Choroid plexus epithelial cell (primary cell): ENCODE measurements at regions not wholly inside any gene's neighbourhood (a gene's known extent, or its start where the extent isn't known, plus 50 kb on each side); places are given as distances from the start of the nearest gene placed in this dataset.

ENCODE experiments used
- DNase-seq: peaks from one replicate; pipeline ENCODE4 v3.0.0-alpha.2; 2010; ENCODE audit warnings: low read depth
- H3K4me3 ChIP-seq: 2 replicates; pipeline ENCODE4 v1.5.1; 2011; ENCODE audit warnings: low read depth, mild to moderate bottlenecking, control low read depth, low read length, moderate library complexity
- TF ChIP-seq, protein P1 (sequence below): conservative IDR thresholded peaks from 2 replicates; pipeline ENCODE4 v1.5.1; 2011; ENCODE audit warnings: low read depth, mild to moderate bottlenecking, control low read depth, inconsistent platforms, low read length, moderate library complexity

DNA sequence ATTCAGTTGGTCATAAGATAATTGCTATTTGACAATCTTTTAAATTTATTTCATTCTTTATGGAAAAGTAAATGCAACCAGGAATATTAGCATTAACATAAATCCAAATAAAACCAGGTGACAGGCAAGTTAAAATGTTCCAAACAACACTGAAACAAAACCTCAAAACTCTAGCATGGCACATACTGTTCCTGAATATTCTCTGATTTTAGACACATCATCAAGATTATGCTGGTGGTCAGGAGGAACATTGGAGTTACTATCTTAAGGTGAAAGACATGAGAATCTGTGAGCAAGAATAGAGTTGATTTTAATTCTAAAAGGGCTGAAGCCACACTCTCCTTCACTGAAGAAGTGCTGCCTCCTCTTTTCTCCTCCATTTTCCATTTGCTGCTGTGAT, 421.0 kb upstream of the THBS1 start:
- H3K4me3 ChIP-seq: no peak overlapping the region
- DNase-seq: no peak
- TF ChIP-seq, protein P1, sequence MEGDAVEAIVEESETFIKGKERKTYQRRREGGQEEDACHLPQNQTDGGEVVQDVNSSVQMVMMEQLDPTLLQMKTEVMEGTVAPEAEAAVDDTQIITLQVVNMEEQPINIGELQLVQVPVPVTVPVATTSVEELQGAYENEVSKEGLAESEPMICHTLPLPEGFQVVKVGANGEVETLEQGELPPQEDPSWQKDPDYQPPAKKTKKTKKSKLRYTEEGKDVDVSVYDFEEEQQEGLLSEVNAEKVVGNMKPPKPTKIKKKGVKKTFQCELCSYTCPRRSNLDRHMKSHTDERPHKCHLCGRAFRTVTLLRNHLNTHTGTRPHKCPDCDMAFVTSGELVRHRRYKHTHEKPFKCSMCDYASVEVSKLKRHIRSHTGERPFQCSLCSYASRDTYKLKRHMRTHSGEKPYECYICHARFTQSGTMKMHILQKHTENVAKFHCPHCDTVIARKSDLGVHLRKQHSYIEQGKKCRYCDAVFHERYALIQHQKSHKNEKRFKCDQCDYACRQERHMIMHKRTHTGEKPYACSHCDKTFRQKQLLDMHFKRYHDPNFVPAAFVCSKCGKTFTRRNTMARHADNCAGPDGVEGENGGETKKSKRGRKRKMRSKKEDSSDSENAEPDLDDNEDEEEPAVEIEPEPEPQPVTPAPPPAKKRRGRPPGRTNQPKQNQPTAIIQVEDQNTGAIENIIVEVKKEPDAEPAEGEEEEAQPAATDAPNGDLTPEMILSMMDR: no peak

DNA sequence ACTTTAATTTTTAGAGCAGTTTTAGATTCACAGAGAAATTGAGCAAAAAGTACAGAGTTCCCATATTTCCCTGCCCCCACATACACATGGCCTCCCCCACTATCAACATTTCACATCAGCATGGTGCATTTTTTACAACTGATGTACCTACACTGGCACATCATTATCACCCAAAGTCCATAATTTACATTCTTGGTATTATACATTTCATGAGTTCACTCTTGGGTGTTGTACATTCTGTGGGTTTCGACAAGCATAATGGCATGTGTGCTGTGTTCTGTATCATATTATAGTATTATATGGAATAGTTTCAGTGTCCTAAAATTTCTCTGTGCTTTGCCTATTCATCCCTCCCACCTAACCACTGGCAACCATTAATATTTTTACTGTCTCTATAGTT, 419.8 kb upstream of the THBS1 start:
- DNase-seq: no peak
- H3K4me3 ChIP-seq: no peak overlapping the region
- TF ChIP-seq, protein P1: no peak

DNA sequence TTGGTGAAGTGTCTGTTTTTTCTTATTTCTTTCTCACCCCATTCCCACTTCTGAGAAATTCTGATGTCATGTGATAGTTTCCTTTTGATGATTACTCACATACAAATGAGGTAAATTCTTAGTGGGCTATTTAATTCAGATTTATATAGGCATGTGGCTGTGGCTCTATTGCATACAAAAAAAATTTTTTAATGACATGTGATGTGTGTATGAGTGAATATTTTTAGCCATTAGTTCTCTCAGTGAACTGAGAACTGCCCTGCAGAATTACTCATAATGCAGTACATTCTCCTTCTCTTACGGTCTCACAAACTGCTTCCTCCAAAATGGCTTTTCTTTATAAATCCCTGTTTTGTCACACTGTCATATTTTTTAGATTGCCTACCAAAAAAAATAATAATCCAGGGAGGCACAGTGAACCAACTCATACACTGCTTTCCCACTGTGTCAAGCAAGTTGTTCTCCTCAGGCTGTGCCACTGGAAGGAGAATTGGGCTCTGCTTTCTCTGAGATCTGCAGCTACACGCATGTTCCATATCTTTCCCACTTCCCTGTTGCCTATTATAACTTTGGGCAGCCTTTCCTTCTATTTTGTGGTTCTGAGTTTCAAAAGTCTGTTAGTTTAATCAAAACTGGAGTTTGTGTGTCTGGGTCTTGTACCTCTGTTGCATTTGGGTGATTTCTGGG, 415.7 kb upstream of the THBS1 start:
- peak; percentile 48 for DNase-seq
- TF ChIP-seq, protein P1: no peak
- H3K4me3 ChIP-seq: no peak overlapping the region

DNA sequence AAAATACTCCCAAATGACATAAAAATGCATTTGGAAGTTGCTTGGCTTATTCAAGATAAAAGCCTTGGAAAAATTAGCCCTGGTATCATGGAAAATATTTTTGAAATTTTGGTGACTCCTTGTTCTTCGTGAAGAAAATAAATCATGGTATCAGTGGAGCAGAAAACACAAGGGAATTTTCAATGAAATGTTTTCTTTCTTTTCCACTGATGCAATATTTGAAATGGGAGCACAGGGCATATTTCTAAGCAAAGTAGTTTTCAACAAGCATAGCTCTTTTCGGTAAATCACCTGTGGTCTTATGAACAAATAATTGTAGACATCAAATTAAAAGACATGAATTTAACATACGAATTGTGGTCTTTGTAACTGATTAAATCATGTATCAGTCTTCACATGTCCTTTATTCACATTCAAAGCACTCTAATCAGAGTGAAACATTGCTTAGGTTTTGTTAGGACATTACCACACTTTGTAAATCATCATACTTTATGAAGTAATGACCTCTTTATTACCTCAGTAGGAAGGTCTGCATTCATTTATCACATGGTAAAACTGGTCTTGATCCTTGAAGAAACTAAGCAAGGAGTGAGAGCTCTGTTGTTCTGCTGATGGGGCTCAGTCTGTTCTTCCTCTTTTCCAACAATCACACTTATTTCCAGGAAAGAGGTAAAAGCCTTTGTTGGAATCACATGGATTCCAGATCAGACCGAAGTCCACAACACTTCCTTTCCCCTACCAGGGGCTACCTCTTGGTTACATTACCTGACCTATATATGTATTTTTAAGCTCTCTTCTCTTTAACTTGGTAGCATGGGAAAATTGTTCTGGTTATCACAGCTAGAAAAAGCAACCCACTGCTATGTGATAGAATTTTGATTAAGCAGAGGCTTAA, 413.5 kb upstream of the THBS1 start:
- H3K4me3 ChIP-seq: no peak overlapping the region
- DNase-seq: no peak
- TF ChIP-seq, protein P1: no peak

DNA sequence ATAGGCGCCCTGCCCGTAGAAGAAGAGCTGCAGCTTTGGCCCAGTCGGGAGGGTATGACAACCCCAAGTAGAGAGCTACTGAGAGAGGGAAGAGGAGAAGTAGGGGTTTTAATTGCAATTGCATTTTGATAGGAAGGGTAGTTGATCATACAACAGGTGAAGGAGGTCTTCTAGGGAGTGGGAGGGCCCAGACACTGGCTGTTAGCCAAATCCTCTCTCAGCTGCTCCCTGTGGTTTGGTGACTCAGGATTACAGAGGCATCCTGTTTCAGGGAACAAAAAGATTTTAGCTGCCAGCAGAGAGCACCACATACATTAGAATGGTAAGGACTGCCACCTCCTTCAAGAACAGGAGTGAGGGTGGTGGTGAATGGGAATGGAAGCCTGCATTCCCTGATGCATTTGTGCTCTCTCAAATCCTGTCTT, 408.9 kb upstream of the THBS1 start:
- TF ChIP-seq, protein P1: peak; percentile 78
- no peak overlapping the region for H3K4me3 ChIP-seq
- peak; percentile 99 for DNase-seq

DNA sequence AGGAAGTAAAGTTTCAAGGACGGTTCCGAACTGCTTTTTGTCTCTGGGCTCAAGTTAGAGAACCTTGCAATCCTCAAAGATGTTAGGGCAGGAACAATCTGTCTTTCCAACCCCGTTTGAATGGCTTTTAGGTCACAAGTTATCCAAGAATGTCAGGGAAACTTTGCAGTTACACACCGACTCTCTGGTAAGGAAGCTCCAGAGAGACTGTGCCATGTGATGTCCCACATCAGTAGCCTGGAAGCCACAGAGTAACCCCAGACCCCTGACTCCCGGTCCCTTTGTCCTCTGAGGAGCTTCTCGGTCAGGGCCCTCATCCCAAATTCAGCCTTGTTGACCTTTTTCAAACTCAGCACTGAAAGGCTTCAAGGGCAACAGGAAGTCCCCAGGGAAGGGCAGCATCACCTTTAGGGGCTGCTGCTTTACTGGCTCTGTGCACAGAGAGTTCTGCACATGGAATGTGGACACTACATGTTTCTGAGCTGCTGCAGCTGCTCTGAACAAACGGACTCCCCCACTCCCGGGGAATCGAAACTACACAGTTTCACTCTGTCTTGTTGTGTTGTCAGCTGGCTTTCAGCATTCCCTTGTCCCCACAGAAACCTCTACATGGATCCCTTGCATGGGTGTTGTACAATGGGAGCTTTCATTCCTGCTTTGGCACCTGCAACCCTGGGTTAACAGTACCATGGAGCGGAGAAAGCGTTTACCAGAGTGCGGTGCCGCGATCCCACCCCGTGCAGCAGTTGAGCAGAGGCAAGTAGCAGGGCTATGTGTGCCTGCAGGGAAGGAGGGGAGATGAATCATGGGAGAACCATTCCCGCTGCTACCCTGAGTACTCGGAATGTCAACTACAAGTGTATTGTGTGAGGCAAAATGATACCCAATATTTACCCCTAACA, 408.2 kb upstream of the THBS1 start:
- DNase-seq: peak; percentile 80
- H3K4me3 ChIP-seq: no peak overlapping the region
- TF ChIP-seq, protein P1: peak; percentile 1
